ENCODE measurements at regions not wholly inside any gene's neighbourhood (a gene's known extent, or its start where the extent isn't known, plus 50 kb on each side); places are given as distances from the start of the nearest gene placed in this dataset.

DNA sequence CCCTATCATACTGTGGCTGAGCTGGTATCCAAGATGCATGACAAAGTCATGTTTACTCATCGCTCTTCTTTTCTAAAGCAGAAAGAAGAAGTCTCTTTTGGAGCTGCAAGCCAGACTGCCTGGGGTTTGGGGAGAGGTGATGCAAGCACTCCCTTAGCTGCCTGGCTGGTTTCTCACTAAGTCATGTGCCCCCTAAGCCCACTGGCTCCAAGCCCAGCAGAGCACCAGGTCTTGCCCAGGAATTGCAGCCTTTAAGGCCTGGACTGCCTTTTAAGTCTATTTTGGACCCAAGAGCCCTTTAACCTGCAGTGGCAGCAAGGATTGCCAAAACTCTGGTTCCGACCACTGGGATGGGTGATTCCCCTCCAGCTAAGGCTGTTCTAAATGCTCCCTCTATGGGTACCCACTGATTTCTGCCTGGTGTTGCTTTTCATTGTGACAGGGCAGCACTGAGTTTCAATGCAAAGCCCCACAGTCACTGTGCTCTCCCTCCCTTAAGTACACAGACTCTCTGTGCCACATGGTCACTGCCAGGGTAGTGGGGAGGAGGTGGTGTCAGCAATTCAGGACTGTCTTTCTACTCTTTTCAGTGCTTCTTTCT is 548.6 kb downstream of the TLL1 start:
- TF ChIP-seq, protein P1, sequence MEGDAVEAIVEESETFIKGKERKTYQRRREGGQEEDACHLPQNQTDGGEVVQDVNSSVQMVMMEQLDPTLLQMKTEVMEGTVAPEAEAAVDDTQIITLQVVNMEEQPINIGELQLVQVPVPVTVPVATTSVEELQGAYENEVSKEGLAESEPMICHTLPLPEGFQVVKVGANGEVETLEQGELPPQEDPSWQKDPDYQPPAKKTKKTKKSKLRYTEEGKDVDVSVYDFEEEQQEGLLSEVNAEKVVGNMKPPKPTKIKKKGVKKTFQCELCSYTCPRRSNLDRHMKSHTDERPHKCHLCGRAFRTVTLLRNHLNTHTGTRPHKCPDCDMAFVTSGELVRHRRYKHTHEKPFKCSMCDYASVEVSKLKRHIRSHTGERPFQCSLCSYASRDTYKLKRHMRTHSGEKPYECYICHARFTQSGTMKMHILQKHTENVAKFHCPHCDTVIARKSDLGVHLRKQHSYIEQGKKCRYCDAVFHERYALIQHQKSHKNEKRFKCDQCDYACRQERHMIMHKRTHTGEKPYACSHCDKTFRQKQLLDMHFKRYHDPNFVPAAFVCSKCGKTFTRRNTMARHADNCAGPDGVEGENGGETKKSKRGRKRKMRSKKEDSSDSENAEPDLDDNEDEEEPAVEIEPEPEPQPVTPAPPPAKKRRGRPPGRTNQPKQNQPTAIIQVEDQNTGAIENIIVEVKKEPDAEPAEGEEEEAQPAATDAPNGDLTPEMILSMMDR (IDR thresholded peaks at IDR 0.05): no peak
- TF ChIP-seq EP300 (IDR thresholded peaks at IDR 0.05) (no peak), POLR2A (IDR thresholded peaks at IDR 0.05; ENCODE audit: low read depth) (no peak), POLR2AphosphoS5 (IDR thresholded peaks at IDR 0.05) (no peak)

Data from esophagus muscularis mucosa (tissue), 4 donors.